ENCODE measurements at regions not wholly inside any gene's neighbourhood (a gene's known extent, or its start where the extent isn't known, plus 50 kb on each side); places are given as distances from the start of the nearest gene placed in this dataset.
"Not testable (repeated sequence)": the region's sequence is repeated elsewhere in the genome, so short reads cannot be mapped to it uniquely, and the experiment has no call there.

DNA sequence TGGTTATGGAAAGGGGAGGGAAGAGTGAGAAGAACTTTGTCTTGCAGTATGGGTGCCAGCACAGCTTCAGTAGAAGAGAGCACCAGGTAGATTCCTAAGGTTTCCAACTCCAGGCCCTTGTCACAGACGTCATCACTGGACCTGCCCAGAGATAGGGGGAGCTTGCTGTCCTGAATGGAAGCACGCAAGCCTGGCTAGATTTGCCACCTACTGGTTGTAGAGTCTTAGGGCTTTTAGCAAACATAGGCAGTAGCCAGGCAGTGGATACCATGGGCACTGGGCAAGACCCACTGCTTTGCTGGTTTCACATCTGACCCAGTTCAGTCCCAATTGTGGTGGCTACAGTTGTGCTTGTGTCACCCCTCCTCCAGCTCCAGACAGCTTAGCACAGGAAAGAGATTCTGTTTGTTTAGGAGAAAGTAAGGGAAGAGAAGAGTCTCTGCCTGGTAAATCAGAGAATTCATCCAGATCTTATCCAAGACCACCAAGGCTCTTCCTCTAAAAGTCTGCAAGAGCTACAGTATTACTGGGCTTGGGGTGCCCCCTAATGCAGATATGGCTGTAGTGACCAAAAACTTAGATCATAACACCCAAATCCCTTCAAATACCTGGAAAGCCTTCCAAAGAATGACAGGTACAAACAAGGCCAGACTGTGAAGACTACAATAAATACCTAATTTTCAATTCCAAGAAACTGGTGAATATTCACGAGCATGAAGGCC lies 158.9 kb downstream of the HINT1 start:
- H3K4me3 ChIP-seq = no peak overlapping the region
- no peak overlapping the region for H3K27ac ChIP-seq
- no peak for DNase-seq (ENCODE audit: low spot score in 2 of 2)
- no peaks in the 10 kb centered on the region for H3K4me1 ChIP-seq
- no peaks in the 10 kb centered on the region for H3K27me3 ChIP-seq
- 58 to 70% methylated on average over 3 of the region's 3 CpGs for WGBS, 2 donors
- no peaks in the 10 kb centered on the region for H3K36me3 ChIP-seq
- H3K9me3 ChIP-seq = no peaks in the 10 kb centered on the region
- no peak for TF ChIP-seq EP300 (IDR thresholded peaks at IDR 0.05)
- TF ChIP-seq, protein P1, sequence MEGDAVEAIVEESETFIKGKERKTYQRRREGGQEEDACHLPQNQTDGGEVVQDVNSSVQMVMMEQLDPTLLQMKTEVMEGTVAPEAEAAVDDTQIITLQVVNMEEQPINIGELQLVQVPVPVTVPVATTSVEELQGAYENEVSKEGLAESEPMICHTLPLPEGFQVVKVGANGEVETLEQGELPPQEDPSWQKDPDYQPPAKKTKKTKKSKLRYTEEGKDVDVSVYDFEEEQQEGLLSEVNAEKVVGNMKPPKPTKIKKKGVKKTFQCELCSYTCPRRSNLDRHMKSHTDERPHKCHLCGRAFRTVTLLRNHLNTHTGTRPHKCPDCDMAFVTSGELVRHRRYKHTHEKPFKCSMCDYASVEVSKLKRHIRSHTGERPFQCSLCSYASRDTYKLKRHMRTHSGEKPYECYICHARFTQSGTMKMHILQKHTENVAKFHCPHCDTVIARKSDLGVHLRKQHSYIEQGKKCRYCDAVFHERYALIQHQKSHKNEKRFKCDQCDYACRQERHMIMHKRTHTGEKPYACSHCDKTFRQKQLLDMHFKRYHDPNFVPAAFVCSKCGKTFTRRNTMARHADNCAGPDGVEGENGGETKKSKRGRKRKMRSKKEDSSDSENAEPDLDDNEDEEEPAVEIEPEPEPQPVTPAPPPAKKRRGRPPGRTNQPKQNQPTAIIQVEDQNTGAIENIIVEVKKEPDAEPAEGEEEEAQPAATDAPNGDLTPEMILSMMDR (IDR thresholded peaks at IDR 0.05) = no peak
- TF ChIP-seq POLR2A (IDR thresholded peaks at IDR 0.05) = no peak

DNA sequence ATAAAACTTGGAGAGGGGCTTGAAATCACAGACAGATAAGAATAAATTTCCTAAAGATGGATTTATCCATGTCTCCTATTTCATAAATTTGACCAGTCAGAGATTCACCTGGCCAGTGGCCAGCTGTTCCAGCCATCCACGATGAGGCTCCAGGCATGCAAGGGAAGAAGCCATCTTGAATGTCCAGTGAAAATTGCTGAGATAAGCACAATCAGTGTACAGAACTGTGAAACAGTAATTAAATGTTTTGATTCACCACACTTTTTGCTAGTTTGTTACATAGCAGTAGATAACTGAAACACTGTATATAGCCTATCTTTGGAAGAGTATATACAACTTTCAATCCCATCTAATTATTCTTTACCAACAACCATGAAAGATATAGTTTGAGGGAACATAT lies 163.5 kb downstream of the HINT1 start:
- DNase-seq (ENCODE audit: low spot score in 2 of 2) = no peak
- Histone ChIP-seq H3K27me3 (no peaks in the 10 kb centered on the region), H3K27ac (no peak overlapping the region), H3K4me1 (no peaks in the 10 kb centered on the region), H3K9me3 (no peaks in the 10 kb centered on the region), H3K36me3 (no peaks in the 10 kb centered on the region), H3K4me3 (no peak overlapping the region)
- TF ChIP-seq POLR2A (IDR thresholded peaks at IDR 0.05) (no peak), EP300 (IDR thresholded peaks at IDR 0.05) (no peak)
- TF ChIP-seq, protein P1 (IDR thresholded peaks at IDR 0.05) = no peak
- WGBS, 2 donors = 54 to 57% methylated on average over 1 of the region's 1 CpG

DNA sequence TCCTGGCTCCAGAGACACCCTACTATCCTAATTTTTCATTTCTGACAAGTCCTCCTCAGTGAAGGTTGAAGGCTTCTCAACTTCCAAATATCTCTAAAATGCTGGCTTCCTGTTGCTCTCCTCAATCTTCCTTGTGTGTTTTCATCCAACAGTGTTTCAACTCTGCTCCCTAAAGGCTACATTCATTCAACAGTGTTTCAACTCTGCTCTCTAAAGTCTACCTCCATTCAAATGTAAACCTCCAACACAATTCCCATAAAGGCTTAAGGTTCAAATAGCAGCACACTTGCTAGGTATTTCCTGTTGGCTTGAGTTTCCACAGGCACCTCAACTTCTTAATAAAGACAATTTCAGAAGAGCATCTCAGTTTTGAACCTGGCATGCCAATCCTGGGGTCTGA lies 164.8 kb downstream of the HINT1 start:
- no peaks in the 10 kb centered on the region for H3K9me3 ChIP-seq
- H3K27ac ChIP-seq = no peak overlapping the region
- no peaks in the 10 kb centered on the region for H3K27me3 ChIP-seq
- TF ChIP-seq, protein P1 (IDR thresholded peaks at IDR 0.05) = no peak
- TF ChIP-seq EP300 (IDR thresholded peaks at IDR 0.05) (no peak), POLR2A (IDR thresholded peaks at IDR 0.05) (no peak)
- H3K4me3 ChIP-seq = no peak overlapping the region
- H3K36me3 ChIP-seq = no peaks in the 10 kb centered on the region
- no peak for DNase-seq (ENCODE audit: low spot score in 2 of 2)
- H3K4me1 ChIP-seq = no peaks in the 10 kb centered on the region

DNA sequence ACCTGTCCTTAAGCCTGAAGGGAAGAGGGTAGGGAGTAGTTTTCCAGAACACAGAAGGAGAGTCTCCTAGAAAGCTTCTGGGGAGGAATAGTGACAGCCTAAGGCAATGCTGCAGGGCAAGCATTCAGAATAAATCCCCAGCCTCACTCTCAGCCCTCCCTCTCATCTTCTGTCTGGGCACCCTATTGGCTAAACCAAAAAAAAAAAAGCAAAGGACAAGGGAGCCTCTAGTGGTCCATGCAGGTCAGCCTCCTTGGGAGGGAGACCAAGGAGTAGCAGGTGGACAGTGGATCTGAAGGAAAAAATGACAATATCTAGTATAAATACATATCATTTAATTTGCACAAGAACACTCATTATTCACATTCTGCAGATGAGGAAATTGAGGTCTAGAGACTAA lies 168.3 kb downstream of the HINT1 start:
- not testable (repeated sequence) for H3K4me3 ChIP-seq; H3K36me3 ChIP-seq; H3K27me3 ChIP-seq; H3K27ac ChIP-seq; H3K9me3 ChIP-seq; H3K4me1 ChIP-seq; DNase-seq (ENCODE audit: low spot score in 2 of 2)

DNA sequence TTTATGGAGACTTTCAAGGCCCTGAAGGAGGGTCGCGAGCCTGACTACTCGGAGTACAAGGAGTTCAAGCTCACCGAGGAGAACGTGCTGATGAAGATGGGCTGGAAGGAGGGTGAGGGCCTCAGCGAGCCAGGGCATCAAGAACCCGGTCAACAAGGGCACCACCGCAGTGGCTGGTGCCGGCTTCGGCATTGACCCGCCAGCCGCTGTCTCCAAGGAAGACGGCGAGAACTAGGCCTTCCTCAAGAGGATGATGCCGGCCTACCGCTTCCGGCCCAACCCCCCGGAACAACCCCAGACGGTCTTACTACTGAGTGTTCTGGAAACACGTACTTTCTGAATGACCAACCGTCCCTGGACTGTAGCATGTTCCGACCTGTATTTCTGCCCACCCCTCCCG lies 169.2 kb downstream of the HINT1 start:
- no peaks in the 10 kb centered on the region for H3K4me1 ChIP-seq
- no peak overlapping the region for H3K4me3 ChIP-seq
- WGBS, 2 donors = 96 to 97% methylated on average over 23 of the region's 23 CpGs
- H3K36me3 ChIP-seq = no peaks in the 10 kb centered on the region
- TF ChIP-seq, protein P1 (IDR thresholded peaks at IDR 0.05) = no peak
- TF ChIP-seq EP300 (IDR thresholded peaks at IDR 0.05) (no peak), POLR2A (IDR thresholded peaks at IDR 0.05) (no peak)
- no peaks in the 10 kb centered on the region for H3K9me3 ChIP-seq
- no peak overlapping the region for H3K27ac ChIP-seq
- DNase-seq (ENCODE audit: low spot score in 2 of 2) = no peak
- no peaks in the 10 kb centered on the region for H3K27me3 ChIP-seq

DNA sequence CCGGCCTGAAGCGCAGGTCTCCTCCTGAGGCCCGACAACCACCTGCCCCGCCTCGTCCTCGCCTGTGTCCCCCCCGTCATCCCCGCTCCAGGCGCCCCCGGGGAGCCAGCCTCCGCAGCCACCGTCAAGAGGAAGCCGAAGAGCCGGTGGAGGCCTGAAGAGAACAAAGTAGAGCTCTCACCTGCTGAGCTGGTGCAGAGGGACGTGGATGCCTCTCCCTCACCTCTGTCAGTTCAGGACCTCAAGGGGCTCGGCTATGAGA lies 169.9 kb downstream of the HINT1 start:
- Histone ChIP-seq H3K4me3 (no peak overlapping the region), H3K27me3 (no peaks in the 10 kb centered on the region), H3K36me3 (no peaks in the 10 kb centered on the region), H3K4me1 (no peaks in the 10 kb centered on the region), H3K9me3 (no peaks in the 10 kb centered on the region), H3K27ac (no peak overlapping the region)
- DNase-seq (ENCODE audit: low spot score in 2 of 2) = no peak
- no peak for TF ChIP-seq POLR2A (IDR thresholded peaks at IDR 0.05)
- TF ChIP-seq, protein P1 (IDR thresholded peaks at IDR 0.05) = no peak
- no peak for TF ChIP-seq EP300 (IDR thresholded peaks at IDR 0.05)
- WGBS, 2 donors = 94 to 97% methylated on average over 16 of the region's 16 CpGs
